Lower lobe of right lung (tissue), 2 donors: ENCODE measurements at regions not wholly inside any gene's neighbourhood (a gene's known extent, or its start where the extent isn't known, plus 50 kb on each side); places are given as distances from the start of the nearest gene placed in this dataset.

Source experiments
- ATAC-seq, 2 donors: fragments of 200-7000 bp; cut with Tn5 transposase; one replicate each; pipeline ENCODE4 v1.9.1; 2020 to 2022; ENCODE audit warnings: mild to moderate bottlenecking in 2 of 2, moderate library complexity in 2 of 2
- DNase-seq: peaks from one replicate; pipeline ENCODE4 v3.0.0-alpha.2; 2020
- H3K27ac ChIP-seq: fragments of 200-600 bp; one replicate; pipeline ENCODE4 v1.8.0; 2022
- H3K27me3 ChIP-seq: fragments of 200-600 bp; one replicate; pipeline ENCODE4 v1.8.0; 2022; ENCODE audit warnings: low read depth
- H3K36me3 ChIP-seq: fragments of 200-600 bp; one replicate; pipeline ENCODE4 v1.8.0; 2022; ENCODE audit warnings: mild to moderate bottlenecking
- H3K4me1 ChIP-seq: fragments of 200-600 bp; one replicate; pipeline ENCODE4 v1.8.0; 2022
- H3K4me3 ChIP-seq: fragments of 200-600 bp; one replicate; pipeline ENCODE4 v1.8.0; 2022; ENCODE audit warnings: mild to moderate bottlenecking
- H3K9me3 ChIP-seq: fragments of 200-600 bp; one replicate; pipeline ENCODE4 v1.8.0; 2022
- CTCF ChIP-seq: fragments of 200-600 bp; IDR thresholded peaks from one replicate; pipeline ENCODE4 v1.8.0; 2022; ENCODE audit warnings: antibody characterized with exemption, mild to moderate bottlenecking
- intact Hi-C: fragments of 100-400 bp; cut with DNase I; formaldehyde crosslinking; loops from one replicate; pipeline ENCODE4 v1.11.0; 2022
- donor health status: DM: no; HTN: yes; CAD: no; lungs with severe emphysema.

DNA sequence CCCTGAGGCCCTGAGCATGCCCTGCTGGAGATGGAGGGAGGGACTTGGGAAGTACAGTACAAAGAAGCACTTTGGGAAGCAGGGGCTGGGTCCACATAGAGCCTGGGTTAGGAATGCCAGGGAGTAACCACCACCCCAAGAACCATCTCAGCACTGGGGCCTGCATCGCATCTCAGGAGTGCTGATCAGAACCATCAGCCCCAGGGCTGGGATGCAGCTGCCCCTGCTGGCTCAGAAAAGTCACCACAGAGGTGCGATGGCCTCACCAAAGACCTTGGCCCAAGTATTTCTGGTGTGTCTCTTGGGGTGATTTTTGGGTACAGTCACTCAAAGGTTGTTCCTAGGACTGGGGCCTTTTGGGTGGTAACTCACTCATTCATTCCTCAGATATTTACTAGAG is 236.8 kb upstream of the MVB12B start:
- ATAC-seq = no peak
- Histone ChIP-seq H3K27me3 (peaks cover 3% of the 10 kb centered on the region), H3K9me3 (no peaks in the 10 kb centered on the region), H3K4me1 (no peaks in the 10 kb centered on the region), H3K27ac (no peak overlapping the region), H3K36me3 (no peaks in the 10 kb centered on the region), H3K4me3 (no peak overlapping the region)
- intact Hi-C loops = no loop called here
- no peak for TF ChIP-seq CTCF
- DNase-seq = no peak

- no peak for TF ChIP-seq CTCF
- Histone ChIP-seq H3K4me3 (no peak overlapping the region), H3K27ac (no peak overlapping the region), H3K36me3 (no peaks in the 10 kb centered on the region), H3K27me3 (peaks cover 7% of the 10 kb centered on the region), H3K4me1 (no peaks in the 10 kb centered on the region), H3K9me3 (no peaks in the 10 kb centered on the region)
- no peak for DNase-seq
- ATAC-seq = no peak
- intact Hi-C loops = no loop called here
Observed at GRCh38 chr9:126093771-126094170, 232.9 kb upstream of the MVB12B start.

GRCh38 chr9:126095546-126096190 is 231.0 kb upstream of the MVB12B start:
- no peak for TF ChIP-seq CTCF
- Histone ChIP-seq H3K36me3 (no peaks in the 10 kb centered on the region), H3K9me3 (no peaks in the 10 kb centered on the region), H3K4me3 (no peak overlapping the region), H3K27me3 (peaks cover 7% of the 10 kb centered on the region), H3K27ac (no peak overlapping the region), H3K4me1 (no peaks in the 10 kb centered on the region)
- DNase-seq (no peak), ATAC-seq (no peak)
- intact Hi-C loops = no loop called here

DNA sequence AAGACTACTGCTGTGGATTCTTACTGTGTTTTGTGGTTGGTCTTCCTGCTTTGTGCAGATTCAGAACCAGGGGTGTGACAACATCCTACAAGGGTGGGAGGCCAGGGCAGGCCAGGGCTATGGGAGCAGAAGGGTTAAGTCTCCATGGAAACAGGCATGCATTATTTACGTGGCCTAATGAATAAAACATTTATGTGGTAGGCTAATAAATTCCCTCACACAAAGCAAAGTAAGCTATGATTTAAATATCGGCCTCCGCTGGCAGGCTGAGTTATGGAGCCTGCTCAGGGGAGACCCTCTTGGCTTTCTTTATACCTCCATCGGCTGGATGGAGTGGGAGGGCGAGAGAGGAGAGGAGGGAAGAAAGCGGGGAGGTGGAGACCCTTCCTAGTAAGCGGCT is 230.3 kb upstream of the MVB12B start:
- no peak for ATAC-seq
- intact Hi-C loops = no loop called here
- H3K27me3 ChIP-seq = peaks cover 7% of the 10 kb centered on the region
- no peaks in the 10 kb centered on the region for H3K4me1 ChIP-seq
- H3K27ac ChIP-seq = no peak overlapping the region
- no peaks in the 10 kb centered on the region for H3K36me3 ChIP-seq
- DNase-seq = no peak
- TF ChIP-seq CTCF = no peak
- no peaks in the 10 kb centered on the region for H3K9me3 ChIP-seq
- no peak overlapping the region for H3K4me3 ChIP-seq

DNA sequence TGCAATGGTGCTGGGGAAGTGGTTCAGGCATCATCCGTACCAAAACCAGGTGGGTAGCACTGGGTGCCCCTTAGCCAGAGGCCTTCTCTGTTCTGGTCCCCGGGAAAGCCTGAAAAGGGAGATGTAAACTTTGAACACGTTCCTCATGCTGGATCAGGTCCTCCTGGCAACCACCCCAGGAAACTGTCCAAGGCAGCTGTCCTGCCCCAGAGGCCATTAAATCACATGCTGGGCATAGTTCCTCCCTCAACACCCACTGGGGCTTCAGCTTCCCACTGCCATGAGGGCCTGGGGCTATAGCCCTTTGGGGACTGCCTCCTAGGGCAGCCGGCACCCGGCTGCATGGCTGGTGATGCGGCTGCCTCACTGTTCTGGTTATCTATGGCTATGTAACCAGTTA is 228.9 kb upstream of the MVB12B start:
- intact Hi-C loops = no loop called here
- Histone ChIP-seq H3K27ac (no peak overlapping the region), H3K27me3 (peaks cover 7% of the 10 kb centered on the region), H3K4me3 (no peak overlapping the region), H3K4me1 (no peaks in the 10 kb centered on the region), H3K9me3 (no peaks in the 10 kb centered on the region), H3K36me3 (no peaks in the 10 kb centered on the region)
- no peak for DNase-seq
- ATAC-seq = no peak
- no peak for TF ChIP-seq CTCF
